ENCODE measurements at regions not wholly inside any gene's neighbourhood (a gene's known extent, or its start where the extent isn't known, plus 50 kb on each side); places are given as distances from the start of the nearest gene placed in this dataset.
"Not testable (repeated sequence)": the region's sequence is repeated elsewhere in the genome, so short reads cannot be mapped to it uniquely, and the experiment has no call there.

DNA sequence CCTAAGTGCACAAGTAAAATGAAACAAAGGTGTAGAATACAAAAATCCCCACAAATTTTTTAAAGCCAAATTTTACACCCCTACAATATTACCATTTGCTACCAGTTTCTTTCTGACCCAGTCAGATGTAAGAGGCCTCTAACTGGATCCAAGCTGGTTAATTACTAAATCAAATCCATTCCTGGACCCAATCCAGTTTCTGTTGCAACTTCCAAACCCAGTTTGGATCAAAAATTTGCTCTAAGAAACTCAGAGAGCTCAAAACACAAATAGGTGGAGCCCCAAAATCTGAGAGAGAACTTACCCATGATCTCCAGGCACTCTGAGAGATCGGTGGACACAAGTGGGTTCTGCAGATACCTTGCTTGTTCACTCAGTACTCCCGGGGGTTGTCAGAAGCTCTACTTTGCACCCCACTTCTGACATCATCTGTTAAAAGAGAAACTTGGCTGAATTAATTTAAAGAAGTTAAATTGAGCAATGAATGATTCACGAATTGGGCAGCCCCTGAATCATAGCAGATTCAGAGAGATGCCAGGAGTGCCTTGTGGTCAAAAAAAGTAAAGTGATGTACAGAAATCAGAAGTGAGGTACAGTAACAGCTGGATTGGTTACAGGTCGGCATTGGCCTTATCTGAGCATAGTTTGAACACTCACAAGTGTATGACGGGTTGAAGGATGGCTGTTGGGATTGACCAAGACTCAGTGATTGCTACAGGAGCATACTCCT lies 448.0 kb downstream of the KCNT2 start:
- DNase-seq: no peak
- in situ Hi-C loops (cut with HindIII; ENCODE audit: low pct_ligation_motif_present, low pct_unique_long_range_greater_than_20kb, low sequenced_read_pairs): no loop called here

DNA sequence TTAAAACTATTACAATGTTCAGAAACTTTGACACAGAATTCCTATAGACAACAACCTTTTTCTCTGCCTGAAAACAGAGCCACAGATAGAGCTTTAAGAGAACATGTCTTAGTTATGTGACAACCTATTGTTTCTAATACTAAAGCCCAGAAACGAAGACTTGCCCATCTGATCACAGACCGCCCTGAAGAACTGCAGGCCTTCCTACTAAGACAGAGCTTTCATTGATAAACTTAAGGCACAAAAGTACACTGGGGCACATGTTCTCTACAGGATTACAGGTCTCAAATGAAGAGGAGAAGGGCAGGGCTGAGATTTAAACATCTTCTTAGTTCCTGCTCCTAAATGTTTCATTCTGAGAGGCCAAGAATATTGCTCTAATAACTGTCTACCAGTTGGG lies 452.7 kb downstream of the KCNT2 start:
- in situ Hi-C loops (cut with HindIII; ENCODE audit: low pct_ligation_motif_present, low pct_unique_long_range_greater_than_20kb, low sequenced_read_pairs): no loop called here
- DNase-seq: no peak

DNA sequence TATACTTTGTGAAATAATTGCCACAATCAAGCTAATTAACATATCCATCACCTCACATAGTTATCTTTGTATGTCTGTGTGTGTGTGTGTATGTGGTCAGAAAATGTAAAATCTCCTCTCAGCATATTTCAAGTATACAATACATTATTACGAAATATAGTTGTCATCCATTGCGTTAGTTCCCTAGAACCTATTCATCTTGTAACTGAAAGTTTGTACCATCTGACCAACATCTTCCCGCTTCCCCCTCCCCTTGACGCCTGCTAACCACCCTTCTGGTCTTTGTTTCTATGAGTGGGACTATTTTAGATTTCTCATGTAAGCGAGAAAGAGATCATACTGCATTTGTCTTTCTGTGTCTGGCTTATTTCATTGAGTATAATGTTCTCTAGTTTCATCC lies 455.3 kb downstream of the KCNT2 start:
- no peak for DNase-seq
- in situ Hi-C loops (cut with HindIII; ENCODE audit: low pct_ligation_motif_present, low pct_unique_long_range_greater_than_20kb, low sequenced_read_pairs): no loop called here

DNA sequence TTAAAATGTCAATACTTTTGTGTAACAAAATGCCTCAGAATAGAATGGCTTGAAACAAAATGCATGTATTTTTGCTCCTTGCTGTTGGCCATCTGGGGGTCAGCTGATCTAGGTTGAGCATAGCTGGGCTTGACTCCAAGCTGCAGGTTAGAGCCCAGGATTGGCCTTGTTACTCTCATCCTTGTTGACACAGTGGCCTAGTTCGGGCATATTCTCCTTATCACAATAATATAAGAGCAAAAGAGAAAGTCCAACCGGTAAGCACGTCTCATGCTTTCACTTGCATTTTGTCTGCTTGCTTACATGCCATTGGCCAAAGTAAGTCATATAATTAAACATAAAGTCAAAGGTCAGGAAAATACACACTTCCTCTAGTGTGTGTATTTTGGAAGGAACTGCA lies 456.2 kb downstream of the KCNT2 start:
- in situ Hi-C loops (cut with HindIII; ENCODE audit: low pct_ligation_motif_present, low pct_unique_long_range_greater_than_20kb, low sequenced_read_pairs): no loop called here
- DNase-seq: no peak

DNA sequence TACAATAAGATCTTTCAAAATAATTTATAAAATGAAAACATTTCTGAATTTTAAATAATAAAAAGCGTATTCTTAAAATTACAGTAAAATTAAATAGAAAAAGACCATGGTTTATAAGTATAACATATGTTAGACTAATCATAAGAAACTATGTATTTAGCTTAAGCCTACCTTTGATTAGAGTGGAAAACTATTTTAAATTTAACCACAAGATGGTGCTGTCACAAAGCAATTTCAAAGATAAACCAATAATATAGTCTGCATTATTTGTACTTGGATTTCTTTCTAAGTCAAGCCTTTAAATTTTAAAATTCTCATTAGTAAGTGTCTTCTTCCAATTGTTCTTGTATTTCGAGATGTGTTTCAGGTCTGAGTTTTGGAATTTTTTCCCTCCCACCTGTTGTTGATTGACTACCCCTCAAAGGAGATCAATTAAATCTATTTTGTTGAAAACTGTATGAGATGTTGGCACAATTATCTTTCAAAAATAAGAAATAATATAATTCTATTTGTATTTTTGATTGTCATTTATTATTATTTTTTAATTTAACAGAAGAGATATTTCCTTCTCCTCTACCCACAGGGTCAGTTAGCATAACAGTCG lies 459.8 kb downstream of the KCNT2 start:
- peak; percentile 53 for DNase-seq
- in situ Hi-C loops (cut with HindIII; ENCODE audit: low pct_ligation_motif_present, low pct_unique_long_range_greater_than_20kb, low sequenced_read_pairs): no loop called here

DNA sequence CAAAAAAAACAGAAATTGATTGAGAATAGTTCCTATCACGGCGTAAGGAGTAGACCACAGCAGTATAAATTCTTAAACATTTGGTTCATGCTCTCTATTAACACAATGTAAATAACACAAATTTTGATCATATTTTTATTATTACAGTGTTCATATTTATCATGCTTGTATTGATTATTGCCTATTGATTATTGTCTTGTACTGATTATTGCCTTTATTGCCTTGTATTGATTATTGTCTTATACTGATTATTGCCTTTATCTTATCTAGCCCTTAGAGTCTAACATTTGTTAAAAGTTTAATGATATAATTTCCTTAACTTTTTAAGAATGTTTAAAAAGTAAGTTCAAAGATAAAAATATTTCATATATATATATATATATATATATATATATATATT lies 460.7 kb downstream of the KCNT2 start:
- DNase-seq: no peak
- in situ Hi-C loops (cut with HindIII; ENCODE audit: low pct_ligation_motif_present, low pct_unique_long_range_greater_than_20kb, low sequenced_read_pairs): no loop called here

DNA sequence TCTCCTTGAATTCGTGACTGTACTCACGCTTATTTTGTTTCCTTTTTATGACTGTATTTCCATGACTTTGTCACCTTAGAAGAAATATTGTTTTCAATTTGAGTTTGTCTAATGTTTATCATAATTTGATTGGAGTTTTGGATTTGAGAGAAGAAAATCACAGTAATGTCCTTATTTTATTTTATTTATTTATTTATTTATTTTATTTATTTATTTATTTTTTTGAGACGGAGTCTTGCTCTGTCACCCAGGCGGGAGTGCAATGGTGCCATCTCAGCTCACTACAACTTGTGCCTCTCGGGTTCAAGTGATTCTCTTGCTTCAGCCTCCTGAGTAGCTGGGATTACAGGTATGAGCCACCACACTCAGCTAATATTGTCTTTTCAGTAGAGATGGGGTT lies 463.1 kb downstream of the KCNT2 start:
- in situ Hi-C loops (cut with HindIII; ENCODE audit: low pct_ligation_motif_present, low pct_unique_long_range_greater_than_20kb, low sequenced_read_pairs); DNase-seq: not testable (repeated sequence)

DNA sequence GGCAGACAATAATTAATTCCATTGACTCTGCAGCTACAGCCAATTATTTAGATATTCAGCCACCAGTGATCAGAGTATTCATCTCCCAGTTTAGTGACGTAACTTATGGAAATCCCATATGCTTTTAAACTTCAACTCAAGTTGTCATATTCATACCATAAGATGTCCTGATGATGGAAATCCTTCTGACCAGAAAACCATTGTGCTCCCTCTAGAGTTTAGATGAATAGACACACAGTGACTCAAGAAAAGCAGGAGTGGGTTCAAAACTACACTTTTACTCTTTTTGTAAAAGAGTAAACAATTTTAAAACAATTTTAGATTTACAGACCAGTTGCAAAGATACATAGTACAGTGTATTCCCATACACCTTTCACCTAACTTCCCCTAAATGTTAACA lies 463.7 kb downstream of the KCNT2 start:
- in situ Hi-C loops (cut with HindIII; ENCODE audit: low pct_ligation_motif_present, low pct_unique_long_range_greater_than_20kb, low sequenced_read_pairs): no loop called here
- no peak for DNase-seq

DNA sequence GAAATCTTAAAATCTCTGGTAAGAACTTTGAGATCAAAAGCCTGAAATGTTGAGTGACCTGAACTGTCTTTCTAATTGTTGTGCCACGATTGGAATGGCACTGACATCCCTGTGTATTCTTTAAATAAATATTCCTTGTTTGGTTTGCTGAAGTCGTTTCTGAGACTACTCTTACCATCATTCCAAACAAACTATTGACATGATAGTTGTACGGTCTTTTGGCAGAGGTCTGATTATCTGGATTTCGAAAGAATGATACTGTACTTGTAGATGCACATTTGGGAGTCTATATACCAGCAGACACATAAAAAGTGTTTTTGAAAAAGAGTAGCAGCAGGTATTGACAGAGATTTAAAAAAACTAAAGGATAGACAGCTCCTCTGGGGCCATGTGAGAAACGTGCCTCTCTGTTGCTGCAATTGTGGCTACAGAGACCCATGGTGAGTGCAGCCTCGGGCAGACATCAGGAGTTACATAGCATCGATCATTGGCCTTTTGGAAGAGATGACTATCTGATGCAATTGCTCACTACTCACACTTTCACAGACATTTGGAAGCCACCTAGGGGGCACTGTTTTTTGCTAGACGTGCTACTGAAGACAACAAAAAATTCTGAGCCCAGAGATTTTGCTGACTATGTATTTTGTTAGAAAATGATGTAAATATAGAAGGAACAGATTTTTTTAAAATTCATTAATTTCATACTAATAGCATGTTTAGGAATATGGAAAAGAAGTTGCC lies 464.5 kb downstream of the KCNT2 start:
- no peak for DNase-seq

DNA sequence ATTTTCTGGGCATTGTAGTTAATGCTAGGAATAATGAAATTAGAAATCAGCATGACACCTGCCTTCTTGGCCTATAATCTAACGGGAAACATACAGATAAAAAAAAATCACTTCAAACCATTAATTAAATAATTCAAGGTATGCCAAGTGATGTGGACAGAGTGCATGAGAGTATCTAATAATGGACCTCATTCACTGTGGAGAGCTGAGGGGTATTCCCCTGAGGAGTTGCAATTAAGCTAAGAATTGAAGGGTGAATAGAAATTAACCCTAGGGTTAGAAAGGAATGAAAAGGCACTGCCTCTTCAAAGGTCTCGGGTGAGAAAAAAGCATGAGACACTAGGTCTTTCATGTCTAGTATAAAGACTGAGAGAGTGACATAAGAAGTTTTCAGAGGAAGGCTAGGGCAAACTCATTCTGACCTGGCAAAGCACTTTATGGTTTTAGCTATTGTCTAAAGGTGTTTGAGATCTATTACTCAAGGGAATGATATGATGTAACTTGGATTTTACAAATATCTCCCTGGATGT lies 466.1 kb downstream of the KCNT2 start:
- DNase-seq: no peak
- in situ Hi-C loops (cut with HindIII; ENCODE audit: low pct_ligation_motif_present, low pct_unique_long_range_greater_than_20kb, low sequenced_read_pairs): no loop called here

More for the DNA sequence above, 464.5 kb downstream of the KCNT2 start:
- in situ Hi-C loops (cut with HindIII; ENCODE audit: low pct_ligation_motif_present, low pct_unique_long_range_greater_than_20kb, low sequenced_read_pairs): no loop called here

DNA sequence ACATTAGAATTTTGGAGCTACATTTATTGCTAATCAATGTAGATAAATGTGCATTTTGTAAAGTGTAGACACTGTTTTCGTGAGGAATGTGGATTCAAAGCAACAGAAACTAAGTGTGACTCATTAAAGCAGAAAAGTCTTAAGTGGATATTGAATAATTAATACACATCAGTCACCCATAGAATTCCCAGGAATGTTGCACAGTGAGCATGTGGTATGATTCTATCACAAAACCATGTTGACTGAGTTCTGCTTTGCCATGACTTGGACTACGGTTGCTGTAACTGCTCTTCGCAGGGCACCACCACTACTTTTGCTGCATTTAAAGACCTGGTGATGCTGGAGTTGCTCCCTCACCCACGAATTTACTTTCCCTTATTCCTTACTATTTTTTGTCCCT lies 471.8 kb downstream of the KCNT2 start:
- in situ Hi-C loops (cut with HindIII; ENCODE audit: low pct_ligation_motif_present, low pct_unique_long_range_greater_than_20kb, low sequenced_read_pairs): no loop called here
- DNase-seq: no peak

DNA sequence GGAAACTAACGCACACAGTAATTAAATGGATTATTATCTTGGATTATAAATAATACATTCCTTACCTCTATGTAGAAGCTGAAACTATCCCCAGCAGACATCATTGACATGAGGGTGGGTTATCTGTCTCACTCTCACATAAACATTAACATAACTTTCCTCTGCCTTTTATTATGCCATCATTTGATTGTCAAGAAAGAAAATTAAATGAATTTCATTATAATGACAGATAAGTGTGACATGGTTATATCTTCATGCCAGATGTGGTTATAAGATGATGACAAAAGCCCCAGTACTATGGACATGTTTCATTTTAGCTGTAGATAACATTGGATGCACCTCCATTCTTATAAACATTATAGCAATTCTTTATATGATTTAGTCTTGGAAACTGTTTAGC lies 476.5 kb downstream of the KCNT2 start:
- in situ Hi-C loops (cut with HindIII; ENCODE audit: low pct_ligation_motif_present, low pct_unique_long_range_greater_than_20kb, low sequenced_read_pairs): no loop called here

DNA sequence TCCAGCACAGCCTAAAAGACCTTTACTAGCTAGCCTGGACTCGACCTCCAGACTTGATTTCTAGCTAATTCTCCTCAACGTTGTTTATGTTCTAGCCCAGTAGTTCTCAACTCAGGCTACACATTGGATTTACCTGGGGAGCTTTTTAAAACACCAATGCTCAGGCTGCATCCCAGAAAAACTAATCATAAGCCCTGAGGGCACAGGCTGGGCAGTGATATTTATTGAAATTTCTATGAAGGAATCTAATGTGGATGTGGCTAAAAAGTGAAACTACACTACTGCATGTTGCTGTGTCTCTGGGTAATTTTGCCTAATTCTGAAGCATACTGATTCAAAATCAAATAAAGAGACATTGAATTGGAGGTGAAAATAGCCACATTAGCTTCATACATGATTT lies 479.4 kb downstream of the KCNT2 start:
- no peak for DNase-seq

More for the DNA sequence above, 476.5 kb downstream of the KCNT2 start:
- no peak for DNase-seq

DNA sequence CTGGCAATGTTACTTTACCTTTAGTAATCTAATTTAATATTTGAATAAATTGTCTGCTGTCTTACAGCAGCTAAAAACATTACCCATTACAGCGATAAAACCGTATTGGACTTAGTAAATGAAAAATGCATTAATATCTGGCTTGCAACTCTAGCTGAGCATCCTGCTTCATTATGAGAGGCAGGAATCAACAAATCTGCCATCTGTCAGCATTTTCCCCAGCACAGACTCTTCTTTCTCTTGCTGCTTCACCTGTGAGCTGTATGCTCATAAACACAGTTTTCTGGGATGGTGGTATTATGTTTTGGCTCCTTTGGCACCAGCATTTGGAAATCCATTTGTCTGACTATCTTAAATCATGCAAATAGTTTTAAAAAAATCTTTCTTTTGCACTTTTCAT lies 487.1 kb downstream of the KCNT2 start:
- no peak for DNase-seq
- in situ Hi-C loops (cut with HindIII; ENCODE audit: low pct_ligation_motif_present, low pct_unique_long_range_greater_than_20kb, low sequenced_read_pairs): no loop called here

More for the DNA sequence above, 479.4 kb downstream of the KCNT2 start:
- in situ Hi-C loops (cut with HindIII; ENCODE audit: low pct_ligation_motif_present, low pct_unique_long_range_greater_than_20kb, low sequenced_read_pairs): no loop called here

DNA sequence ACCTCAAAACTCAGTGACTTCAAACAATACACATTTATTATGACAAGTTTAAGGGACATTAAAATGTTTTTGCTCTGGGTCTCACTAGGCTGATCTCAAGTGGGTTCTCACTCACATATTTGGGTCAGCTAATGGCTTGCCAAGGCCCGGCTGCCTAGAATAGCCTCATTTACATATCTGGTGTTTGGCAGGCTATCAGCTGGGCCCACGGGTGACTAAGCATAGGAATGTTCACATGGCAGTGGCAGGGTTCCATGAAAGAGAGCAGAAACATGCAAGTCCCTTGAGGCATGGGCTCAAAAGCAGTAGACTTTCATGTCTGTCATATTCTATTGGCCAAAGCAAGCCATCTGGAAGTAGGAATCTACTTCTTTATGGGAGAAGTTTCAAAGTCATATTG lies 492.6 kb downstream of the KCNT2 start:
- peak; percentile 67 for DNase-seq
- in situ Hi-C loops (cut with HindIII; ENCODE audit: low pct_ligation_motif_present, low pct_unique_long_range_greater_than_20kb, low sequenced_read_pairs): no loop called here

DNA sequence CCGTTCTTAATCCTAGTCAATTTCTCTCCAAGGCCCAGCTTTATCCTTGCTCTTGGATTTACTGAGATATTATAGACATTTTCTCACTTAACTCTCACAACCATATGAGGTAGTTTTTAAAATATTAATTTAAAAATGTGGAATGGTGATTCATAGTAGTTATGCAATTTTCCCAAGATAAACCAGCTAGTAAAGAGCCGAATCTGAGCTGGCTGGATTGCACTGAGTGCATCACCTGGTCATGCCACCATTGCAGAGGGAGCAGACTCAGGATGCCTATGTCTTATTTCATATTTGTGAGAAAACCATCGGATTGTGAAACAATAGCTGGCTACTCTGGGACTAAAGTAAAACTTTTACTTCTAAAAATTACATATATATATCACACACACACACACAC lies 494.0 kb downstream of the KCNT2 start:
- DNase-seq: no peak

DNA sequence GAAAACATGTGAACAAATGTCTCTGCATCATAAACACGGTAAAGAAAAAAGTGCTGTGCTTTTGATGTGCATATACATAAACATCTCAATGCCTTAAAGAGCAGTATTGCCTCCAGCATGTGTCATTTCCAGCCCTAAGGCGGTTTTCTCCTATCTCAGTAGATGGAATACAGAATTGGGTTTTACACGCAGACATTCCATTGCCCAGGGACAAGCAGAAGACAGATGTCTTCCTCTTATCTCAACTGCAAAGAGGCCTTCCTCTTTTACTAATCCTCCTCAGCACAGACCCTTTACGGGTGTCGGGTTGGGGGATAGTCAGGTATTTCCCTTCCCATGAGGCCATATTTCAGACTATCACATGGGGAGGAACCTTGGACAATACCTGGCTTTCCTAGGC lies 499.2 kb downstream of the KCNT2 start:
- in situ Hi-C loops (cut with HindIII; ENCODE audit: low pct_ligation_motif_present, low pct_unique_long_range_greater_than_20kb, low sequenced_read_pairs); DNase-seq: not testable (repeated sequence)

More for the DNA sequence above, 494.0 kb downstream of the KCNT2 start:
- in situ Hi-C loops (cut with HindIII; ENCODE audit: low pct_ligation_motif_present, low pct_unique_long_range_greater_than_20kb, low sequenced_read_pairs): no loop called here

DNA sequence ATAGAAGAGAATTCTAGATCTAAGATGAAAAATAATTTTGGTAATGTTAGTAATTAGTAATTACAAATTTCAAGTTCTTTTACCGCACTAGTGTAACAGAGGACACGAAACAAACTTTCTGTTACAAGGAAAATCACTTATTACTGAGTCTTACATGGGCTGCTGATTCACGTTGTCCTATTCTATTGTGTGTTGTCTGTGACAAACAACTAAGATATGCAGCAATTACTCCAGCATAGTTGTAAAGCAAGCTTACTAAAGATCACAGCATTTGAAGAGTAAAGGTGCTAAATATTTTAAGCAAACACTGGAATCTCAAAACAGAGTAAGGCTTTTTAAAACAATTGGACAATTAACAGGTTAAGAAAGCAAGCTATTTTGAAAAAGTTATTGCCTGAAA lies 502.3 kb downstream of the KCNT2 start:
- in situ Hi-C loops (cut with HindIII; ENCODE audit: low pct_ligation_motif_present, low pct_unique_long_range_greater_than_20kb, low sequenced_read_pairs): no loop called here
- DNase-seq: no peak

DNA sequence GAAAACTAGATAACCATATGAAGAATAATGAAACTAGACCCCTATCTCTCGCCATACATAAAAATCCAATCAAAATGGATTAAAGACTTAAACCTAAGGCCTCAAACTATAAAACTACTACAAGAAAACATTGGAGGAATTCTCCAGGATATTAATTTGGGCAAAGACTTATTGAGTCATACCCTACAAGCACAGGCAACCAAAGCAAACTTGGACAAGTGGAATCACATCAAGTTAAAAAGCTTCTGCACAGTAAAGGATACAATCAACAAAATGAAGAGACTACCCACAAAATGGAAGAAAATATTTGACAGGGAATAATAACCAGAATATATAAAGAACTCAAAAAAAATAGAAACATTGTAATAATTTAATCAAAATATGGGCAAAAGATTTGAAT lies 505.4 kb downstream of the KCNT2 start:
- DNase-seq: no peak
- in situ Hi-C loops (cut with HindIII; ENCODE audit: low pct_ligation_motif_present, low pct_unique_long_range_greater_than_20kb, low sequenced_read_pairs): no loop called here
